ENCODE measurements at regions not wholly inside any gene's neighbourhood (a gene's known extent, or its start where the extent isn't known, plus 50 kb on each side); places are given as distances from the start of the nearest gene placed in this dataset.
"Not testable (repeated sequence)": the region's sequence is repeated elsewhere in the genome, so short reads cannot be mapped to it uniquely, and the experiment has no call there.

DNA sequence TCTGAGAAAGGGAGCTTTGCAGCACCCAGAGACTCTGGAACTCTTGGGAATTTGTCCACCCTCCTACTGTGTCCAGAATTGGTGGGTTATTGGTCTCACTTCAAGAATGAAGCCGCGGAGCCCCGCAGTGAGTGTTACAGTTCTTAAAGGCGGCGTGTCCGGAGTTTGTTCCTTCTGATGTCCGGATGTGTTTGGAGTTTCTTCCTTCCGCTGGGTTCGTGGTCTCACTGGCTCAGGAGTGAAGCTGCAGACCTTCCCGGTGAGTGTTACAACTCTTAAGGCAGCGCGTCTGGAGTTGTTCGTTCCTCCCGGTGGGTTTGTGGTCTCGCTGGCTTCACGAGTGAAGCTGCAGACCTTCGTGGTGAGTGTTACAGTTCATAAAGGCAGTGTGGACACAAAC is 824.7 kb downstream of the LRRTM4 start:
- DNase-seq = not testable (repeated sequence)

DNA sequence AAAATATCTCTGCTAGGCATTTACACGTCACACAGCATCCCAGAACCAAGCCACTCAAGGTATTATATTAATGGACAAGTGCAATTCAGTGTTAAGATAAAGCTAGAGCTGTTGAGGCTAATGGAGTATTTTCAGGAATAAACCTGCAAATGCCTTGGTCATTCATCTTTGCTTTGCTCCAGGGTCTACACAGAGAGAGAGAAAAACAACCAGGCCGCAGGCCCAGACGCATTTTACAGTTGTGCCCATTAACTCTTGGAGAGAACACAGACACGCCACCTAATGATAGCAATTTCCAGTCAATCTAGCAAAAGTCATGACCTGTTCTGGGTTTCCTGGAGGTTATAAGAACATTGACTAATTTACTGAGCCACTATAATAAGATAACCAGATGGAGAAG is 829.3 kb downstream of the LRRTM4 start:
- no peak for DNase-seq

DNA sequence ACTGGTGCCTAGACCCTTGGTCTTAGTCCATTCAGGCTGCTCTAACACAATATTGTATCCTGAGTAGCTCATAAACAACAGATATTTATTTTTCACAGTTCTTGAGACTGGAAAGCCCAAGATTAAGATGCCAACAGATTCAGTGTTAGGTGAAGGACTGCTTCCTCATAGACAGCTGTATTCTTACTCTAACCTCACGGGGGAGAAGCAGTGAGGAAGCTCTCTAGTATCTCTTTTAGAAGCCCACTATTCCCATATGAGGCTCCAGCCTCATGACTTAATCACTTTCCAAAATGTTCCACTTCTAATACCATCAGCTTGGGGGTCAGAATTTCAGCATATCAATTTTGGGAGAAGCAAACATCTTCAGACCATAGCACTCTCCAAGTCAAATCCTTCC is 833.4 kb downstream of the LRRTM4 start:
- no peak for DNase-seq

DNA sequence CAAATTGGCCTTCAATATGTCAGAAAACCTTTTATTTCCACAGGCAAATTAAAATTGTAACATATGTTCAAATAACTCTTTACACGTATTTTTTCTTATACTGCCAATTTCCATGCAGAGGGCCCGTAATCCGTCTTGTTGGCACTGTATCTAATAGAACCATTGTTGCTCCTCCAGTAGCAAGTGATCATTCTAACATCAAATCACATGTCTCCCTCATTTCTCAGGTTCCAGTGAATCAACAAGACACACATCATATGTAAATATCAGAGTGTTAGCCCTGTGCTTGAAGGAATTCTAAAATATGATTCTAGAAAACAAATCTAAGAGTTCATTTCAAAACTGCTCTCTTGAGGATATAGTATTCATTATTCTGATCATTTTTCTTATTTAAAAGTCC is 834.3 kb downstream of the LRRTM4 start:
- DNase-seq = no peak

DNA sequence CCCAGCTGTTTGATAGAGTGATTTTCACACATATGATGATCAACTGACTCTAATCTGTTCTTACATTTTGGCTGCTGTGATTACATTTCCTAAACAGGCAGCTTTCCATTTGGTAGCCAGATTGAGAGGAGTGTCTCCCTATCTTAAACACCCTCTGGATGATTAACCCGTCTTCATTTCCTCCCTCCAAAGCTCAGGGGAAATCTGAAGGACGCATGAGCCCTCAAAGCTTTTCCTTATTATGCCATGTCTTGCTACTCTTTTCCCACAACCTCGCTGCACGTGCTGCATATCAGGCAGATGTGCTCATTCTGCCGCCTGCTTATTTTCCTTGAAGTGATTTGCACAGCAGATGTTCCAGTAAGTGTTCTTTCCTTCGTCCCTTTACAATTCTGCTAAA is 837.4 kb downstream of the LRRTM4 start:
- DNase-seq = no peak

DNA sequence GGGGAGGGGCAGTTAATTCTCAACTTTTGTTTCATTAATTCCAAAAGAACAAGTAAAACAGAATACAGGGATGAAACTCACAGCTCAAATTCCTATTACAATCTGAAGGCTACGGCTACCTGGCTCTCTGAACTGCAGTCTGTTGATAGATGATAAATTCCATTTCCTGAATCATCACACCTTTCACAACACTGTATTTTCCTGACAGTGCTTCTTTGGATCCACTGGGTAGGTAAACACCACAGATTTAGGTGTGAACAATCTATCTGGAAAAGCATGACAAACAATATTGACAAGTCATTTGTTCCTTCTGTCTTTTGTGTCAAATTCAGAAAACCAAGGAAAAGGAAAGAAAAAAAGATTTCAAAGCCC is 843.2 kb downstream of the LRRTM4 start:
- no peak for DNase-seq

DNA sequence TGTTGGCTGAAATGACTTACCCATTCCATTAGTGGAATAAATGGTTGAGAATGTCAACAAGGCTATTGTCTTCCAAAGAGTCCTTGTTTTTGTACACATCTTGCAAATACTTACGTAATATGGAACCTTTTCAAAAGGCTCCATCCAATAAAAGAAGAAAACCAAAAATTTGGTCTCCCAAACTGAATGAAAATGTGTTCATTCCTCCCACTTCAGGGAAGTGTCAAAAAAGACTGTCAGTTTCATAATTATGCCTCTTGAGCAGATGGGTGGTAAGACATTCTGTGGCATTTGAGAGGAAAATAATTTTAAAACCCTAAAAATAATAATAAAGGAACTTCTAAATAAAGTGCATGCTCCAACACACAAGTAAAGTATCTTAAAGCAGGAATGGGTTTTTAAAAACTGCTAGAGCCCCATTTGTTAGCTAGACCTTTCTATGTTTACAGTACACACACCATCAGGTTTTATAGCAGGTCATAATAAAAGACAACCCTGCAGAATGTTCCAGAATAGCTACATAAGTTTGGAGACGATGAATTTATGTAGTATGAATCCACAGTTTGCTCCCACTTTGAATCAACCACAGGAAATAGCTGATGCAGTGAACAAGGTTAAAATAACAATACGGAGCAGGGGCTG is 843.7 kb downstream of the LRRTM4 start:
- DNase-seq = no peak

DNA sequence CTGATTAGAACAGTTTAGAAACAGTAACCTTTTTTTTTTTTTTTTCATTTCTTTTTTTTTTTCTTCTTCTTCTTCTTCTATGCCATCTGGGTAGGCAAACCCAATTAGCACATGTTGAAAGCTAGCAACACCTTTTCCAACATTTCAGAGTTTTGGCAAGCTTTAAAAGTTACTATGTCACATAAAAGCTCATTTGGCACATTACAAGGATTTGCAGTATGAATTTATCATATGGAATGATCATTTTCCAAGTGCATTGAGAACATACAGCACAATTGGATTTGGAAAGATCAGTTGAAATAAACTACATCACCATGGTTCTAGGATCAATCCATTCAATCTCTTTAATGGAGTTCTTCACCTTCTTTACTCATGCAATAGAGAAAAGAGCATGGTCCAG is 847.0 kb downstream of the LRRTM4 start:
- no peak for DNase-seq

DNA sequence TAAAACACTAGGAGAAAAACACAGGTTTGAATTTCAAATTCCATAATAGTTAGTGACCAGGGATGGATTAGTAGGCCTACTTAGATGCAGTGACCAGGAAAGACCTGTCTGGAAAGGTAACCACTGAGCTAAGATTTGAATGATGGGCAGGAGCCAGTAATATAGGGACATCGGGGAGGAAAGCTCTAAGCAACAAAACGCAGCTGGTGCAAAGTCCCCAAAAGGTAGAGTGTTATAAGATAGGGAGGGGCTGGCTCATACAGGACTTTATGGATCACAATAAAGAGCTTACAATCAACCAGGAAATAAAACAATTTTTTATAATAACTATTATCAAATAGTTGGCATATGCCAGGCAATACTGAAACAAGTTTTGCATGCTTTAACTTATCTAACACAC is 849.4 kb downstream of the LRRTM4 start:
- no peak for DNase-seq

DNA sequence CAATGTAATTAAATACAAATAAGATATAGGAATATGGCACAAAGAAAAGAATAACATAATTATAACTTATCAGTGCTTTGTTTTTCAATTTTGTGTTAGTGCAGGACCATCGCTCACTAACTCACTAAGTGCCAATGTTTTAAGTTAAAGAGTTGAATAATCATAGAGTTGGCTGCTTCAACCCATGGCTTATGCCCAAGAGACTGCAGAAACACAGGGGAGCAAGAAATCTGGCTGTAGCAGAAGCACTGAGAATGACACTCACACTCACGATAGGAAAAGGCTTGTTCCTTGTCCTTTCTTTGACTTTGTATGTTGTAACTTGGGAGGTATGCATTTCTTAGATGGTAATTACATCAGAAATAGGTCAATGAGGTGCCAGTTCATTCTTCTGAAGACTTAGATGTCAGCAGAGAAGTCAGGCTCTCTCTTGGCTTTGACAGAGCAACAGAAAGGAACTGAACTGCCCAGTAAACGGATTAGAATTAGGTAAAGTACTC is 852.2 kb downstream of the LRRTM4 start:
- no peak for DNase-seq

DNA sequence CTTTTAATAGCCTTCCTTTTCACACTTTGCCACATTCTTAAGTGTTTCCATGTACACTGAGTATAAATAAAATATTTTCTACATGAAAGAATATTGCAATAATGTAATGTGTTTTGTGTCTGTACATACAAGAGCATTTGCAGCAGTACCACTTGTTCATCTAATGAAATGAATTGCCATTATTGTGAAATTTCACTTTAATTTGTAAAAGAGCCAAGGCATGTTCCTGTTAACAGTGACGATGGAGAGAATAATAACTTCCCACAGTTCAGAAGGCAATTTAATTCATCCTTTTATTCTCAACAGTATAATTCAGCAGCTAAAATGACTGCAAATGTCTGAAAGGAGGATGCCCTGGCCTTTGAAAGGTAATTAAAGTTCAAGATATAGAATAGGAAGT is 853.9 kb downstream of the LRRTM4 start:
- DNase-seq = no peak

DNA sequence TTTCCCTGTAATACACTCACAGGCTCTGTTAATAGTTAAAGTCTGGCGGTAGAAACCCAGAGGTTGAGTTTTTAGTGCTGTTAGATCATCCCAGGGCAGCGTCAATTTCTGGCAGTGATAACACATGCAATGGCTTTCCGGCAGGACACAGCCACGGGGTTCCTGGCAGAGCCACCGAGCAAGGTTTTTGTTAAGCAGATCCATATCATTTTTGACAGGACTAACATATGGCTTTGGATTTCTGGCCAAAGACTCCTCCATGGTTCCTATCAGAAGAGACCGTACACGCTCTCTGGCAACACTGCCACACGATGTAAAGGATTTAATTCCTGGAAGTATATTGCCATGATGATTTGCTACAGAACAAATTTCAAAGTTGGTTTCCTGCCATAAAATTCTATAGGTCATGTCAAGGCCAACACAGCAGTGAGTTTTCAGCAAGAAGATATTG is 854.3 kb downstream of the LRRTM4 start:
- DNase-seq = no peak

DNA sequence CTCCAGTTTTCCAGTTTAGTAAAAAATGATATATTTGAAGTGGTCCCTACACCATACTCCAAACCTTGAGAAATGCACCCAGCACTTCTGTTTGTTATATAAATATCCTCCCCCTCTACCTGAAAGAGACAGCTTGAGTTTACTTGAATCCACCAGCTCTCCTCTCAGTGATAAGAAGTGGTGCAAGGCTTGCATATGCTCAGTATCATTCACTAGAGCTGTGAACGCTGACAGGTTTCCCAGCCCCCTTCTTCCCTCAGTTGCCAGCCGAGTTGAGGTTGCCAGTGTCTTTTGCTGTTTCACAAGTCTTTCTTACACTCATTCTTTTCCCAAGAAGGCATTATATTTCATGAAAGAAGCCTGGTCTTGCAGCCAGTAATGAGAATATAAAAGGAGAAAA is 880.0 kb downstream of the LRRTM4 start:
- no peak for DNase-seq

DNA sequence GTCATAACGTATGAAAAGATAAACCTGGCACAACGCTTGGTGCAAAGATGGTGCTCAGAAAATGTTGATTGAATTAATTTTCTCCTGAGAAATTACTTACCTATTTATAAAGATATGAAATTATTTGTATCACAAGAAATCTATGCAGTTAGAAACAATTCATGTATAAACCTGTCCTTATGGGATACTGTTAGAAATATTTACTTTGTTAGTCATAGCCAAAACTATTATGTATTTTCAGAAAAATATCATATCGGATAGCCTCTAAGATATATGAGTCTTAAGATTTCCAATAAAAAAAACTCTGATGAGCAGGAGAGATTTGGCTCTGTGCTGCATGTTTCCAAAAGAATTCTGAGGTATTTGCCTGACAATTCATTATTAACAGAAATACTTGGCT is 880.7 kb downstream of the LRRTM4 start:
- DNase-seq = no peak

DNA sequence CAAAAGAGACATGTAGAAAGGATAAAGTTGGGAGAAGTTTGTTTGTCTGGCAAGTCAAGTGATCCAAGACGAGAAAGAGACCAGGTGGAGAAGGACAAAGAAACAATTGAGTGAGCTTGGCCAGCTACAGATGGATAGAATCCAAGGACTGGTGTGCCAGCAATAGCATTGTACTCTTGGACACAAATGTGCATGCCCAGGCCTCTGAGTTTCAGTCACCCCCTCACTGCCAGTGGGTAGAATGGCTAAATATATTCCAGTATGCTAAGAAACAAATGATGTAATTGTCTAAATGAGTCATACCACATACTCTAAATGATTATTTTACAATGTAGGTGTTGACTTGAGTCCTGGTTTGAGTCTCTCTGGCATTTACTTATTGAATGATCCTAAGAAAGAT is 881.3 kb downstream of the LRRTM4 start:
- no peak for DNase-seq

DNA sequence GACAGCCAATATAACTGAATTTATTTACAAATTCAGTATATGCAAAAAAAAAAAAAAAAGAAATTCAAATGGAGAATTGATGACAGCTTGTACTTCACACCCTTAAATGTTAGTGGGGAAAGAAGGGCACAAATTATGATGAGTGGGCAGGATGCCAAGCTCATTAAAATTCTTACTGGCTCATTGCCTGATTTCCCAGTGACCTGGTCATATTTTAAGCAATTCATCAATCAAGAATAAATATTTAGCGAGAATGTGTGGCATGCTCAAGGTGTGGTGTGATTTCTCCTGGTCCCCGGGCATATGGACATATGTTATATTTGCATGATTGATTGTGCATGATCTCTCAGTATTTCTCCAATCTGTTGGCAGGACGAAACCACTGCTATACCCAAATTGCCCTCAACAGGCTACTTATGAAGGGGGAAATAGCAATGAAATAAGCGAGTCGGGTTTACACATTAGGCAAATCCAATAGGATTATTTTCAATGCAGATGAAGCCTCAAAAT is 883.0 kb downstream of the LRRTM4 start:
- DNase-seq = no peak

DNA sequence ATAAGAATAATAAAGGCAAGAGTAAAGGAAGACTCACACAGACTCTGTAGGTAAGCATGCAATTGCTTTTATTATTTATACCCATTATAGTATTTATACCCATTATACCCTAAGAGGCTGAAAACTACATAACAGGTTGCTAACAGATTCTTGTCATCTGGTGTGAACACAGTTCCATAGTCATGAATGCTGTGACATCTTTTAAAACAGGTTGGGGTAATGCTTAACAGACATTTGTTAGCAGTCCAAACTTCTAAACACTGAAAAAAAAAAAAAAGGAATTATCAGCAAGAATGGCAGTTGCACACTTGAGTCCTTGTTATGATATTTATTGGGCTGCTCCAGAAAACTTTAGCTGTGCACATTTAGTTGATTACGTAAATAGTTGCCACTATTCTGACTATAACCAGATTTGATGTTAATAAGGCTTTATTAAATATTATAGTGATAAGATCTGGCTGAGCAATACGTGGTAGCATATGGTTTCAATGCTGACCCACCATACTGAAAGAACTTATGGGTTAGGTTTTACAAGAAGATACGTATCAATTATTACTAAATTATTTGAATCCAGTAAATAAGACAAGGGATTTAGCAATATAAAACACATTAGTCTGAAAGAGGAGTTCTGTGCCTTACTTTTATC is 888.8 kb downstream of the LRRTM4 start:
- no peak for DNase-seq

DNA sequence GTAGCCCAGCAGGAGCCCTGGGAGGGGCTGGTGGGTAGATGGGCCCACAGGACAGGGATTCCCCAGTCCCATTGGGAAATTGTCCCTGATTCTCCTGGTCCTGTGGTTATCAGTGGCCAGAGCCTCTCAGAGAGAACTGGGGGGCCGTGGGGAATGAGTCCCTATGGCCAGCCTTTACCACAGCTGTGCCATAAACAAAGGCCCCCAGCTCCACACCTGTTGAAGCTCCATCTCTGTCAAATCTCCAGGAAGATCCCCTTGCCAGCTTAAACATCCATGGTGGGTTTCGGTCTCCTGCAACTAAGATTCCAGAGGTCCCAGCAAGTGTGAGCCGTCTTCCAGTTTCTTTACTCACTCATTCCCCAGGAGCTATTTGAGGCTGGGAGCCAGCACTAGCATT is 897.1 kb downstream of the LRRTM4 start:
- no peak for DNase-seq

DNA sequence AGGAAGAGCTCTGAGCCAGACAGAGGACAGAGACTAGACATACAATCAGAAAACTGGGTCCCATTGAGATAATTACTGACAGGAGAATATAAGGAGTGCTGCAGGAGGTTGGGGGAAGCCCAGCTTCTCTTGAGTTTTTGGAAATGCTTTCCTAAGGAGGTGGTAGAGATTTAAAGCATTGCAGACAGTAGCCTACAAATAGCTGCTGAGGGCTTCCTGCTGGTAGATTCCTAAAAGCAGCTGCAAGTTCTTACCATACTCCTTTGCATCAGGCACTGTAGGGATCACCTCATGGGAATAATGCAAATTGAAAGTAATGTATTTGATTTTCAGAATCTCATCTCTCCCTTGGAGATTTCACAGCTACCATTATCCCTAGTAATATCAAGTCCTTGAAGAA is 902.6 kb upstream of the GCFC2 start:
- DNase-seq = no peak

DNA sequence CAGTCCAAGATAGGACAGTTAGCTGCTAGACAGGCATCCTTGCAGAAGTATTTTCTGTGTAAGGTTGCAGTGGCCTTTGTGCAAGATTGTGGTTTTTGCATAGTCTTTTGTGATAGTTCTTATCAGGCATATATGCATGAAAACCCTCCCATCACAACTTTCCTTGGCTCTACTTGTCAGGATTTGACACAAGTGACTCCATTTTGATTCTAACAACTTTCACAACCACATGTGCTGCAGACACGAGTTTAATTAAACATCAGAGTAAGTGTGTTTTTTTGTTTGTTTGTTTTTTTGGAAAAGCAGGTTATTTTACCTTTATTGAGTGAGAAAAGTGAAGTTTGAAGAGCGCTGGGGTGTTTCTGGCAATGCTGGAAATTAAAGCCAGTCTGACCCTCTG is 902.0 kb upstream of the GCFC2 start:
- DNase-seq = no peak

DNA sequence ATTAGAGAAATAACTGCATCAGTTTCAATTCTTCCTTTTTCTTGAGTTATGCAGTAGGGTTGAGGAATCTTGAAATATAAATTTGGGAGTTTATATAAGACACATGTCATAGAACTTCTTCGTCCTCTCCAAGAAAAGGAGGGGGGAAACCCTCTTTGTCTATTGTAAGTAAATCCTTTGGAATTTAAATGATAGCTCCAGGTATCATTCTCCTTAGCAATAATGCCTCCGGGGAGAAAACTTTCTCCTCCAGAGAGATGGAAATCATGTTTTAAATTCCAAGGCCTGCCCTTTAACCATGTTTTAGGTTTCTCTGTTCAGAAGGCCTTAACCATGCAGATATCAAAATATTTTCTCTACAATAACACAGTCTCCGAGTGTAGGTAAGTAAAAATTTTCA is 899.7 kb upstream of the GCFC2 start:
- no peak for DNase-seq

DNA sequence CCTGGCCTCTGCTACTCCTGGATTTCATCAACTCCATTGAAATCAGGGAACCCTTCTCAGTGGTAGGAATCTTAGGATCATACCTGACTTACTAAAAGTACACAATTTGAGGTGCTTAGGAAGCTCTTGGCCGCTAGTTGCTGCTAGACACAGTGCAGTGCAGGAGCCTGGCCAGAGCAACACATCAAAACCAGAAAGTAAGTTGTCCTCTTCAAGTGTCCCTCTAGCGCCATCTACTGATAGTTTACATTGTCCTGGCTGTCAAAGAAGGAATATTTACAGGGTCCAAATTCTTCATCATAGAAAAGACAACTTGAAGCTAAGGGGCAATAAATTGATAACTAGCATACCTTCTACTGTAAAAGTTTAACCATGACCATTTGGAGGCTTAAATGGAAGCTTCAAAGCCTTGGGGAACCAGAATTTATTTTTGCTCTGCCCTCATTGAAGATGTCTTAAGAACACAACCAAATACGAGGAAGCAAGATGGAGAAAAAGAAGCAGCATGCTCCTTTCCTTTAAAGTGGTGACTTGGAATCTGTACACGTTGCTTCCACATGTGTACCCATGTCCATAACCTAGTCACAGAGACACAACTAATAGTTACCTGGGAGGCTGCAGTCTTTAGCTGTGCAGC is 889.1 kb upstream of the GCFC2 start:
- no peak for DNase-seq

DNA sequence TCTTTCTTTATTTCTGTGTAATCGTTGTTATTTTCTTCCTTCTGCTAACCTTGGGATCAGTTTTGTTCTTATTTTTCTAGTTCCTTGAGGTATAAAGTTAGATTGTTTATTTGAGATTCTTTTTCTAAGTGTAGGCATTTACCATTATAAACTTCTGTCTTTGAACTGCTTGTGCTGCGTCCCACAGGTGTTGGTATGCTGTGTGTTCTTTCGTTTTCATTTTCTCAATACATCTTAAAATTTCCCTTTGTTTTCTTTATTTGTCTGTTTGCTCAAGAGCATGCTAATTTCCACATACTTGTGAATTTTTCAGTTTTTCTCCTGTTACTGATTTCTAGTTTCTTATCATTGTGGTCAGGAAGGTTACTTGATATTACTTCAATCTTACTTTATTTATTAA is 873.8 kb upstream of the GCFC2 start:
- DNase-seq = no peak

DNA sequence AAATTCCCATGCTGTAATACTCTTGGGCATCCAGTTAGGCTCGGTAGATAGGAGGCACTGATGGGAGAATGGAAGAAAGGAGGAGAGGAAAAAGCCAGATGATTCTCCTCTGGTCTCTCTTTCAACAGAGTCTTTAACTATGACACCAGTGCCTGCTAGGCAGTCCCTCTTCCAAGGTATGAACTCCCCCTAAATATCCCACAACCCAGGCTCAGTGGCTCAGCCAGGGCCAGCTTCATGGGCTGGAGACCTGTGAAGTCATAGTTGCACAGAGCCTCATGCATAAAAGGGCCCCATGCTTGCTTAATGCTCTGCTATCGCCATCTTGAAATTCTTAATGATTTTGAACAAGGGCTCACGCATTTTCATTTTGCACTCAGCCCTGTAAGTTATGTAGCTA is 869.2 kb upstream of the GCFC2 start:
- no peak for DNase-seq
